ENCODE measurements at regions not wholly inside any gene's neighbourhood (a gene's known extent, or its start where the extent isn't known, plus 50 kb on each side); places are given as distances from the start of the nearest gene placed in this dataset.
"Not testable (repeated sequence)": the region's sequence is repeated elsewhere in the genome, so short reads cannot be mapped to it uniquely, and the experiment has no call there.

DNA sequence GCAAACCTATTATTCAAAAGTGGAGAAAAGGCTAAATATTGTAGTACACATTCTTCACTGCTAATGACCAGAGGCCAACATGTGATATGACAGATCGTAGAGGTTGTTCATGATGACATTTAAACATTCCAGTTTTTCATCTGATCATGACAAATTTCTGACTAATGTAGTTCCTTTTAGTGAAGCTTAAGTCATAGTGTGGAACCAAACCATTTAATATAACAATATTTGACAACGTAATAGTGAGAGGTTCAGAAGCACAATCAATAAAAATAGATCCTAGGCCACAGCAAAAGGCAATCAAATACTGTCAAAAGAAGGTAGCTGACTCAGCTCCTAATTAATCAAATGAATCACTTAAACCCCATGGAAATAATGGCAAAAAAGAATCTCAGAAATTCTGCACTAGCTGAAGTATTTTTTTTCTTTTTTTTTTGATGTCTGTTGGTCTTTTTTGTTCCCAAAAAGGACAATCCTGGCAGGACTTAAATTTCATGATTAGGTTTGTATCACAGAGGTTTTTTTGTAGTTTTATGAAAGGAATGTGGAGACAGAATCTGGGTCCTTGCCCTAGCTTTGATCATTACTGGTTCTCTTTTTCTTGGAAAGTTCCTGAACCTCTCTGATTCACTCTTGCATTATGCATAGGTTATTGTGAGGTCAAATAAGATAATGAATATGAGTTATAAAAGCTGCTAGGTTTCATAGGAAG, 795.0 kb downstream of the DTWD2 start:
- DNase-seq (ENCODE audit: low spot score): no peak

- DNase-seq (ENCODE audit: low spot score): no peak
Measured at GRCh38 chr5:118185018-118185417, 803.3 kb downstream of the DTWD2 start.

- DNase-seq (ENCODE audit: low spot score): no peak
Measured at GRCh38 chr5:118176146-118176545, 812.2 kb downstream of the DTWD2 start.

GRCh38 chr5:118174671-118175070, 813.7 kb downstream of the DTWD2 start:
- DNase-seq (ENCODE audit: low spot score): no peak

DNA sequence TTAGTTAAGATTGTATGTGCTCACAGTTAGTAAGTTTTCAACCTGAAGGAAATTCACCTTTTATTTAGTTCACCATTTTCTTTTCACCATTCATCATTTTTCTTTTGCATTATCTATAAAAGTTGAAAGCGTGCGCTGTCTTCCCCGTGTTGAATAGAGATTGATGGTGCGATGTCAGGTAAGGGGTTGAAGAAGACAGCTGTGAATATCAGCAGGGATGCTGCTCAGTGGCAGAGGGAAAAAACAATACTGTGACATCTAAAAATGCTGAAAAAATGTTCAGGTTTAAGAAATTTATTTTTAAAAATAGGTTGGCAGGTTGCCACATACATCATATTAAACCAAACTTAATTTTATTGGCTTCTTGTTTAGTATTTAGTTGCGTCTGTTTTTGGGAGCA, 815.0 kb downstream of the DTWD2 start:
- no peak for DNase-seq (ENCODE audit: low spot score)

DNA sequence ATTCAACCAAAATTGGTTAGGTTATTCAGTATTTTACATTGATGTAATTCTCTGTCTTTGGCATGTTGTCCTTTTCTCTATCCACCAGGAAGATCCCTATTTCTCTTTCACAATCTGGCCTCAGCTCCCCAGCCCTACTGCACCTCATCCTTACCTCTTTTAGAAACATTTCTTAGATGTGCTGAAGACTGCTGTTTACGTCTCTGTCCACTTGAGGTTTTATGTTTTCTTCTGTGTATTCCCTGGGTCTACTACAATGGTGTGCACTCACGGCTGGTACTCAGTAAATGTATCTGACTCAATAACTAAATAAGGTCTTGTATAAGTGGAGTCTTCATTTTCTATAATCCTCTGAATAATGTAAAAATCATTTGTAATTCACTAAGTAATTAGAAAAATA, 822.7 kb downstream of the DTWD2 start:
- no peak for DNase-seq (ENCODE audit: low spot score)

DNA sequence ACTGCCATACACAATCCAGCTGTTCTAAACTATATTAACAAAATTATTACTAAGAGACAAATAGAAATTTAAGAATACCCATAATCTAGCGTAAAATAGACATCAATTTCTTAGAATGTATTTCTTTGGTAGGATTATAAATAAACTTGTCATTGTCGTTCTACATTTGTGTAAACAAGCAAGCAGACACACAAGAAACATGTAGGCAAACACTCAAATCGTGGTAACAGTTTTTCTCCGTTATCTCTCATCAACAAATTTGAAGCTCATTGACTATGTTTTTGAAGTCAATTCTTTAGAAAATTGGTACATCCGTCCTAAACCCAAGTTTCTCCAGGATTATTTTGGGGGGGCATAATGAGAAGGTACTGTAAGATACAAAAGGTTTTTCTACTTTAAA, 832.2 kb downstream of the DTWD2 start:
- DNase-seq (ENCODE audit: low spot score): no peak

DNA sequence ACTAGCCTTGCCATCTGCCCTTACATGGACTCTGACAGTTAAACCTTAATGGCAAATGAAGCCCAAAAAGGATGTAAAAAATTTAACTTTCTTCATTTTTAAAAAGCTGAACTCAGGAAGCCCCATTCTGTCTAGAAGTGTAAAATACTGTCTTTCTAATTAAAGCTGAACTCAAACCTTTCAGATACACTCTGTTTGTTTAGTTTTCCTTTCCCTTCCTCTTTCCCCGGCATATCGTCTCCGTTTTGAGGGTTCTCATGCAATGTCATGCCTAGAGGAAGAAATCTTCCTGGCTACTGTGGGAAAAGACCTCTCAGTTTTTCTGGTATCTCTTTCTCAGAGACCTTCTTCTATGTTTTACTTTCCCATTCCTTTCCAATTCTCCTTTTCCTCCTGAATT, 841.5 kb downstream of the DTWD2 start:
- no peak for DNase-seq (ENCODE audit: low spot score)

DNA sequence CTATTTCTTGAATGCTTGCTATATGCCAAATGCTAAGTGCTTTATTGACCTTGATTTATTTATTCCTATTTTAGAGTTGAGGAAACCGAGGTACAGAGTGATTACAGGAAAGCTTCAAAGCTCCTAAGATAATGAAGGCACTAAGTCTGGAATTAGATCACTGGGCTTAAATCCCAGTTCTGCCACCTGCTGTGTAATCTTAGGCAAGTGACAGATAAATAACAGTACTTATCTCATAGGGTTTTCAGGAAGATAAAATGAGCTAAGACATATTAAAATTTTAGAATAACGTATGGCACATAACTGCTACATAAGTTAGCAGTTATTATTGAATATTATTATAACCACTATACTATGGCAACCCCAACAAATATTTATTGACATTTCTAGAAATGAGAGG, 843.8 kb downstream of the DTWD2 start:
- no peak for DNase-seq (ENCODE audit: low spot score)

DNA sequence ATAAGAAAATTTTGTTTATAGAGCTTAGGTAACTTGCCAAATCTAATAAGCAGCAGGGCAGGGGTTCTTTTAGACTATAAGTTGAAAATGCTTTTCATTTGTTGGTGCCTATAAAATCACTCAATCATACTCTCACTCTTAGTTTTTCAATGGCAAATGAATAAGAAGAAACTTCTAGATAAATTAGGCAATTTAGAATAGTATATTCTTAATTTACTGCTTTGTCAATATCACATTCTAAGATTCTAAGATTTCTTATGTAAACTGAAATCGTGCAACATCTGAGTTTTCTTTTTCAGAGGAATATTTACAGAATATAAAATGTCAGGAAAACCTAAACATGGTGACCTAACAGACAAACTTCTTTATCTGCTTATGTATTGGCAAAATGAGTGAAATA, 849.0 kb downstream of the DTWD2 start:
- DNase-seq (ENCODE audit: low spot score): no peak

GRCh38 chr5:118126159-118126558, 862.2 kb downstream of the DTWD2 start:
- DNase-seq (ENCODE audit: low spot score): no peak

DNA sequence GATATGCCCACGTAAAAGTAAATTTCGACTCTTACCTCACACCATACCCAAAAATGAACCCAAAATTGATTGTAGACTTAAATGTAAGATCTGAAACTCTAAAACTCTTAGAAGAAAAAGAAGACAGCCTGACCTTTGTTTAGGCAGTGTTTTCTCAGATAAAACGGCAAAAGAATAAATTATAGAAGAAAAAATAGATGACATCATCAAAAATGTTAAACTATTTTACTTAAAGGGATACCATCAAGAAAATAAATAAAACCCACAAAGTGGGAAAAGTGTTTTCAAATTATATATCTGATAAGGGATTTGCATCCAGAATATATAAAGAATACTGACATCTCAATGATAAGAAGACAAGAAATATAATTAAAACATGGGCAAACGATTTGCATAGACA, 862.7 kb downstream of the DTWD2 start:
- DNase-seq (ENCODE audit: low spot score): no peak

- no peak for DNase-seq (ENCODE audit: low spot score)
Measured at GRCh38 chr5:118121258-118121657, 867.1 kb downstream of the DTWD2 start.

DNA sequence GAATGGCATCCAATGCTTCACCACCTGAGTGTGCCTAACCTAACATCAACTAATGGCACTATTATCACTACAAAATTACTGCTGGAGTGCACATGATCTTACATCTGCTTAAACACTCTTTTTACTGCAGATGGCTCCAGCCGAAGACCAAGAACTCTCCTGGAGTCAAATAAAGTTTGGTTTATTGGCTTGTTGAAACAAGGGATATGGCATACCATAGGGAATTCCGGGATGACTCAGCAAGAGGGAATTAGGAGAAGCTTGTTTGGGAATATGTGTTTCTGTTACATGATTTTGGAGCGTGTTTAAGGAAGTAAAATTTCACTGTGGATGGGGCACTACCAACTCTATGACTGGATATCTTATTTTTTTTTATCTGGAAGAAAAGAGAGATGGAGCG, 872.6 kb downstream of the DTWD2 start:
- no peak for DNase-seq (ENCODE audit: low spot score)

DNA sequence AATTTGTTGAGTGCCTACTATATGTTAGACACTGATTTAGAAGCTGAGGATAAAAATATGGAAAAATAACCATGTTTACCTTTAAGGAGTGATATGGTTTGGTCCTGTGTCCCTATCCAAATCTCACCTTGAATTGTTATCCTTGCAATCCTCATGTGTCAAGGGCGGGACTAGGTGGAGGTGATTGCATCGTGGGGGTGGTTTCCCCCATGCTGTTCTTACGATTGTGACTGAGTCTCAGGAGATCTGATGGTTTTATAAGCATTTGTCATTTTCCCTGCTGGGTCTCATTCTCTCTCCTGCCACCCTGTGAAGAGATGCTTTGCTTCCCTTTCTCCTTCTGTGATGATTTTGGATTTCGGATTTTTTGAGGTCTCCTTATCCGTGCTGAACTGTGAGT, 876.4 kb downstream of the DTWD2 start:
- DNase-seq (ENCODE audit: low spot score): no peak

GRCh38 chr5:118107246-118107645, 881.1 kb downstream of the DTWD2 start:
- DNase-seq (ENCODE audit: low spot score): not testable (repeated sequence)

DNA sequence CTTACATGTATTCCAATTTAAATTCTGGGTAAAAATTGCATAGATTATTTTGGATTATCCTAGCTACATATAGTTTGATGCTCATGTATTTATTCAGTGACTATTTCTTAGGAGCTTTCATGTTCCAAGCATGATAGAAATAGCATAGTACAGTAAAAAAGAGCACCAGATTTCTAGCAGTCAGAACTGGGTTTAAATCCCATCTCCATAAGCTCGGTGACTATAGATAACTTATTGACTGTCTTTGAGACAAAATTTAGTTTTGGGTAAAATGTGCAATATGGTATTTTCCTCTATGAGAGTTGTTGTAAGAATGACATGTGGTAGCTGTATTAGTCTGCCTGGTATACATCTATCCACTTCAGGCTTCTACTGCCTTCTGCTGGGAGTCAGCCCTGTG, 889.6 kb downstream of the DTWD2 start:
- no peak for DNase-seq (ENCODE audit: low spot score)

- DNase-seq (ENCODE audit: low spot score): no peak
Measured at GRCh38 chr5:118095115-118095514, 893.2 kb downstream of the DTWD2 start.

DNA sequence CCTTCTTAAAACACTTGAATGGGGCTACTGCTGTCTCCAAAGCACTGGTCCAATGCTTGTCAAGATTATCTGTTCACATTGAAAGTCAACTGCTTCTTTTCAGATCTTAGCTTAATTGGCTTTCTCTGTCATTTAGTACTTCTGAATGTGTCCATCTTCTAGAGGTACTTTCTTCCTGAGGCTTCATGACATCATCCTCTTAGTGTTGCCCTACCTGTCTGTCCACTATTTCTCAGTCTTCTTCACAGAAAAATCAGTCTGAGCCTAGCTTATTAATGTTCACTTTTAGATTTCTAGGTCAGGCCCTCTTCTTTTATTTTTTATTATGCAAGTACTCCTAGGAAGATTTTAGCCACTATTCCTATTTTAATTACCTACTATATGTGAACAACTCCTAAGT, 899.9 kb downstream of the DTWD2 start:
- no peak for DNase-seq (ENCODE audit: low spot score)

- no peak for DNase-seq (ENCODE audit: low spot score)
Measured at GRCh38 chr5:118076490-118076889, 911.9 kb downstream of the DTWD2 start.

DNA sequence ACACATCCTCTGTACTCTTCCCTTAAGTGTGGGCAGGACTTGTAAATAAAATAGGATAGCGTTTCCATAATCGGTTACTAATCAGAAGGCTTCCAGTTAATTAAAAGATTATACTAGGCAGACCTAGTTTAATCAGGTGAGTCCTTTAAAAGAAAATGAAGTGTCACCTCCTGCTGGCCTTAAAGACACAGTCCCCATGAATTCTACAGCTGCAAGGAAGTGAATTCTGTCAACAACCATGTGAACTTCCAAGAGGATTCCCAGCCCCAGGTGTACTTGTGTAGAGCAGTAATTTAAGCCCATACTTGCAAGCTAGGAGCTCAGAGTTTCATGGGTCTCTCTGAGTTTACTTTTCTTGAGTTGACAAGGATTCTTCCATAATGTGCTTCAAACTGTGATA, 918.3 kb downstream of the DTWD2 start:
- no peak for DNase-seq (ENCODE audit: low spot score)

- DNase-seq (ENCODE audit: low spot score): no peak
Measured at GRCh38 chr5:118069452-118069851, 918.9 kb downstream of the DTWD2 start.

GRCh38 chr5:118068886-118069285, 919.5 kb downstream of the DTWD2 start:
- DNase-seq (ENCODE audit: low spot score): no peak

- not testable (repeated sequence) for DNase-seq (ENCODE audit: low spot score)
Measured at GRCh38 chr5:118063836-118064235, 924.5 kb downstream of the DTWD2 start.

DNA sequence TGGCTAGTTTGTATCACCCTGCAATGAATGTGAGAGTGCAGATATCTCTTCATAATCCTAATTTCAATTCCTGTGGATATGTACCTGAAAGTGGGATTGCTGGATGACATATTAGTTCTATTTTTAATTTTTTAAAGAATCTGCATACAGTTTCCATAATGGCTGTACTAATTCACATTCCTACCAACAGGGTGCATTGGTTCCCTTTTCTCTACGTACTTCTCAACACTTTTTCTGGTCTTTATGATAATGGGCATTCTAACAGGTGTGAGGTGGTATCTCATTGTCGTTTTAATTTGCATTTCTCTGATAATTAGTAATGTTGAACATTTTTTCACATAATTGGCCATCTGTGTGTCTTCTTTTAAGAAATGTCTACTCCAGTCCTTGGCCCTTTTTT, 927.5 kb downstream of the DTWD2 start:
- no peak for DNase-seq (ENCODE audit: low spot score)
